ENCODE measurements at regions not wholly inside any gene's neighbourhood (a gene's known extent, or its start where the extent isn't known, plus 50 kb on each side); places are given as distances from the start of the nearest gene placed in this dataset.

- no peak for TF ChIP-seq CTCF (IDR thresholded peaks at IDR 0.05)
- H3K27me3 ChIP-seq, result no peaks in the 10 kb centered on the region
- ATAC-seq (no peak), FAIRE-seq (no peak), DNase-seq (no peak)
- H3K4me1 ChIP-seq, result no peaks in the 10 kb centered on the region
- no peak overlapping the region for H3K4me3 ChIP-seq
- no peaks in the 10 kb centered on the region for H3K36me3 ChIP-seq
- H3K9me3 ChIP-seq, result no peaks in the 10 kb centered on the region
- no peak overlapping the region for H3K27ac ChIP-seq
- 74 to 81% methylated on average over 1 of the region's 1 CpG for WGBS, 2 donors
- intact Hi-C loops (cut with DNase I), result no loop called here
Measured at GRCh38 chr2:15865923-15866322, 74.4 kb upstream of the MYCN start.

- FAIRE-seq, result no peak
- WGBS, 2 donors, result 48 to 63% methylated on average over 3 of the region's 3 CpGs
- H3K27ac ChIP-seq, result no peak overlapping the region
- H3K9me3 ChIP-seq, result no peaks in the 10 kb centered on the region
- H3K4me3 ChIP-seq, result no peak overlapping the region
- ATAC-seq, result no peak
- no peak for DNase-seq
- no peaks in the 10 kb centered on the region for H3K4me1 ChIP-seq
- intact Hi-C loops (cut with DNase I), result no loop called here
- no peaks in the 10 kb centered on the region for H3K36me3 ChIP-seq
- H3K27me3 ChIP-seq, result no peaks in the 10 kb centered on the region
- no peak for TF ChIP-seq CTCF (IDR thresholded peaks at IDR 0.05)
Measured at GRCh38 chr2:15866563-15867193, 73.7 kb upstream of the MYCN start.

- ATAC-seq (no peak), DNase-seq (no peak), FAIRE-seq (no peak)
- no peak overlapping the region for H3K4me3 ChIP-seq
- no peaks in the 10 kb centered on the region for H3K36me3 ChIP-seq
- TF ChIP-seq CTCF (IDR thresholded peaks at IDR 0.05), result no peak
- H3K27me3 ChIP-seq, result no peaks in the 10 kb centered on the region
- WGBS, 2 donors, result 84 to 85% methylated on average over 8 of the region's 8 CpGs
- no peak overlapping the region for H3K27ac ChIP-seq
- no peaks in the 10 kb centered on the region for H3K9me3 ChIP-seq
- H3K4me1 ChIP-seq, result no peaks in the 10 kb centered on the region
- intact Hi-C loops (cut with DNase I), result no loop called here
Measured at GRCh38 chr2:15867194-15868171, 72.9 kb upstream of the MYCN start.

GRCh38 chr2:15868186-15868585 lies 72.2 kb upstream of the MYCN start:
- Histone ChIP-seq H3K4me3 (no peak overlapping the region), H3K27ac (no peak overlapping the region), H3K27me3 (no peaks in the 10 kb centered on the region), H3K9me3 (no peaks in the 10 kb centered on the region), H3K36me3 (no peaks in the 10 kb centered on the region), H3K4me1 (no peaks in the 10 kb centered on the region)
- DNase-seq (no peak), ATAC-seq (no peak), FAIRE-seq (no peak)
- no peak for TF ChIP-seq CTCF (IDR thresholded peaks at IDR 0.05)
- 83 to 86% methylated on average over 1 of the region's 1 CpG for WGBS, 2 donors
- intact Hi-C loops (cut with DNase I), result no loop called here

GRCh38 chr2:15868704-15869103 lies 71.6 kb upstream of the MYCN start:
- Histone ChIP-seq H3K27me3 (no peaks in the 10 kb centered on the region), H3K36me3 (no peaks in the 10 kb centered on the region), H3K4me3 (no peak overlapping the region), H3K27ac (no peak overlapping the region), H3K9me3 (no peaks in the 10 kb centered on the region), H3K4me1 (no peaks in the 10 kb centered on the region)
- ATAC-seq, result no peak
- DNase-seq, result no peak
- WGBS, 2 donors, result 76 to 77% methylated on average over 2 of the region's 2 CpGs
- TF ChIP-seq CTCF (IDR thresholded peaks at IDR 0.05), result no peak
- FAIRE-seq, result no peak
- intact Hi-C loops (cut with DNase I), result no loop called here
